GM18498 (cell line): ENCODE measurements at regions not wholly inside any gene's neighbourhood (a gene's known extent, or its start where the extent isn't known, plus 50 kb on each side); places are given as distances from the start of the nearest gene placed in this dataset.
"Not testable (repeated sequence)": the region's sequence is repeated elsewhere in the genome, so short reads cannot be mapped to it uniquely, and the experiment has no call there.

Experiments used
- ATAC-seq: cut with Tn5 transposase; IDR thresholded peaks from one replicate; pipeline ENCODE4 v1.9.1; 2021; ENCODE audit warnings: mild to moderate bottlenecking, moderate library complexity; ENCODE audit not compliant: unreplicated experiment

DNA sequence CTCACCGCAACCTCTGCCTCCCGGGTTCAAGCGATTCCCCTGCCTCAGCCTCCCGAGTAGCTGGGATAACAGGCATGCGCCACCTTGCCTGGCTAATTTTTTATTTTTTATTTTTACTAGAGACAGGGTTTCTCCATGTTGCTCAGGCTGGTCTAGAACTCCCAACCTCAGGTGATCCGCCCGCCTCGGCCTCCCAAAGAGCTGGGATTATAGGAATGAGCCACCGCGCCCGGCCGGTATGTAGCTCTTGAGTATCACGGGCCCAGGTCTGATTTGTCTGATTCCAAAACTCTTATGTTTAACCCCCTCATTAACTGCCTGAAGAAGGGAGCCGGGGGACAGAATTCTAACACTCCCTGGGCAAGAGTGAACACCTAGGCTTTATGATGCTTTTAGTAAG is 91.7 kb upstream of the OLIG2 start:
- not testable (repeated sequence) for ATAC-seq

DNA sequence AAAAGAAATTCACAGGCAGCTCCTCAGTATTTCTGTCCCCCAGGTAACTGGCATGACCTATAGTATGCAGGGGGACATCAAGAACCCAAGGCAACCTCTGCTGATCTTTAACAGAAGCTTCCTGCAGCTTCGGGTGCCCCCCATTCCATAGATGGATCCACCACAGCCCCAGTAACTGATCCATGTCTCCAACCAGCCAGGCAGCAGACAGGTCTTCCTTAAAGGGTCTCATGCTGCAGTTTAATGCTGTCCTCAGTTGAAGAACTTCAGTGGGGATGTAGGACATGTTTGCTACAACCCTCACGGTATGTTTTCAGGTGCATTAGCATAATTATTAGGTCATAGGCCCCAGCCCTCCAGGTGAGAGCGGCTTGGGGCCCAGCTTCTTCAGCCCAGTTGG is 90.9 kb upstream of the OLIG2 start:
- no peak for ATAC-seq

DNA sequence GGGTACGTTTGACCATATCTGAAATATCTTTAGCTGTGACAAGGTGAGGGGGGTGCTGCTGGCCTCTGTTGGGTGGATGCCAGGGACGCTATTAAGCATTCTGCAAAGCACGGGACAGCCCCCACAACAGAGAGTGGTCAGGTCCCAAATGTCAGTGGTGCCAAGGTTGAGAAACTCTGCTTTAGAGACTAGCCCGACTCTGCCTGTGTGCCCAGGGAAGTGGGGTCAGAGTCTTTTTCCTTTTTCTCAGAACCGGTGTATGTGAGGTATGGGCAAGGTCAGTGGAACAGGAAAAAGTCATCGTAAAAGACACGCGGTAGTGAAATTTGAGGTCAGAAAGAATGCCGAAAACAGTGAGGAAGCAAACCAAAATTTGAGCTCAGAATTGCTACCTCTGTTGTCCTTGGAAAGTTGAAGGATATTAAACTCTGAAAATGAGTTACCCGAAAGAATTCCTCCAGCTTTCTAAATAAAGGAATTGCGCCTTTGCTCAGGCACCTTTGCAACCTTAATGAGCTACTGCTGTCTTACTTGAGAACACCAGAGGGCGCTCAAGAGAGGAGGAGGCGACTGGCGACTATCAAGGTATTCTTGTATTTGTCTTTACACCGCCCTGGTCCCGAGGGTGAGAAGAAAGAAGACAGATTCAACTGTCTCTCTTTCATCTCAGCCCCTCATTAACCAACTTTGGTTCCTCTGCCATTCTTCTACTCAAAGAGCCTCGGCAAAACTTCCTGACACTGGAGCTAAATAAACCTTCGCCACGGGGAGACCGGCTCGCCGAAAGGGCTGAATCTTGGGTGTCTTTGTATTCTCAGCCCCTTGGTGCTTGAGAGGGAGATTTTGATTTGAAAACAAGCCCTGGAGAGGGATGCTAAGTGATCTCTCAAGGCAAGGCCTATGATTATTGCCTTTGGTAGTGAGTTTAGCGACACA is 85.4 kb upstream of the OLIG2 start:
- no peak for ATAC-seq

DNA sequence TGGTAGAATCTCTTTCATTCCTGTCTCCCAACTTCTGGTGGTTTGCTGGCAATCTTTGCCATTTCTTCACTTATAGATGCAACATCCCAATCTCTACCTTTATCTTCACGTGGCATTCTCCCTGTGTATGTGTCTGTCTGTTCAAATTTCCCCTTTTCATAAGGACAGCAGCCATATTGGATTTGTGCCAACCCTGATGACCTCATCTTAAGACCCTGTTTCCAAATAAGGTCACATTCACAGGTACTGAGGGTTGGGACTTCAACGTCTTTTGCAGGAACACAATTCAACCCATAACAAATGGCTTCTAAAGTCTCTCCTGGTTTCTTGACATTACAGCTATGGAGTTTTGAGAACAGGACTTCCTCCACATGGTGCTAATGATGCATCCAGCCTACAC is 84.5 kb upstream of the OLIG2 start:
- ATAC-seq, result no peak

DNA sequence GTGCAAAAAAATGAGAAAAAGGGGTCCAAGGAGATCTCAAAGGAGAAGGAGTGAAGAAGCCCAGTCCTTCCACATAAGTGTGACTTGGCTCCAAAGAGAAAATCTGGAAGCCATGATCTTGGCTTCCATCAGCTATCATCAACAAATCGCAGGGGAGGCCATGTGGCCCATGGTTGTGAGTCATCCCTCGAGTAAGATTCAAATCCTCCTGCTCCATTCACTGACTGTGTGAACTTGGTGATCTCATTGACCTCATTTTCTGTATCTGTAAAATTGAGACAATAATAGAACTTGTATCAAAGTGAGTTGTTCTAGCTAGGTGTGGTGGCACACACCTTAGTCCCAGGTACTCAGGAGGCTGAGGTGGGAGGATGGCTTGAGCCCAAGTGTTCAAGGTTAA is 79.1 kb upstream of the OLIG2 start:
- ATAC-seq, result no peak

DNA sequence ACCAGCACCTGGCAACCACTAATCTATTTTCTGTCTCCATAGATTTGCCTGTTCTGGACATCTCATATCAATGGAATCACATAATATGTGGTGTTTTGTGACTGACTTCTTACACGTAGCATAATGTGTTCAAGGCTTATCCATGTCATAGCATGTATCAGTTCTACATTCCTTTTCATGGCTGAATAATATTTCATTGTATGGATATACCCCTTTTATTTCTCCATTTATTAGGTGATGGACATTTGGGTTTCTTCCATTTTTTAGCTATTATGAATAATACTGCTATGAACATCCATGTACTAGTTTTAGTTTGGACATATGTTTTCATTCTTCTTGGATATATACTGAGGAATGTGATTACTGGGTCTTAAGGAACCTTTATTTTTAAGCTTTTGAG is 78.0 kb upstream of the OLIG2 start:
- no peak for ATAC-seq

DNA sequence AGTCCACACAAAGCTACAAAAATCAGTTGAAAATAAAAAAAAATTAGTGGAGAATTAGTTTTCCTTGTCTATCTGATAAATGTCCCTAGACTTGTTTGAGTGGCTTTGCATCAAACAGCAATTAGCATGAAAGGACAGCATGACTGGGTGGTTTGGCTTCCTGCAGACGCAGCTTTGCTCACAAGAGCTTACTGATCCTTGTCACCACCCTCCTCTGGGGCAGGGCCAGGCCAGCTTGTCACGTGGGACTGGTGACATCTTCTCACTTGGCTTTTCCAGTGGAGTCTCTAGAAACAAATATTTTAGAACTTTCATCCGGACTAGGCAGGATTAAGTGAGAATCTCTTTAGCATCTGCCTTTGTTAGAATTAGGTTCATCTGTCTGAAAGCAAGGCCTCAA is 76.0 kb upstream of the OLIG2 start:
- no peak for ATAC-seq

DNA sequence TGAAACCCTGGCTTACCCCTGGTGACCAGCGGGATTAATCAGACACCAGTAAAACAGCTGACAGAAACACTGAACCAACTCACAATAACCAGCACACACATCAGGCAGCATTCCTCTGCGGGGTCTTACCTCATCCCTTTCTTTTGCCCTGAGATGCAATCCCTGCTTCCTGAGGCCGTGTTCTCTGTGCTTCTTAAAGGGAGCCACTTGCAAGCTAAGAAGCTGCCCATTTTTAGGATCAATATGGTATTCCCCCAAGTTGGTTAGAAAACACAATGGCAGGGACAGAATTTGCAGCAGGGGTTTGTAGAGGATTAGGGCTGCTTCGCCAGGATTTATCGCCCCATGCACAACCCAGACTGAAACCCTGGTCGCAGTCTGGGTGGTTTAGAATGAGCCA is 74.7 kb upstream of the OLIG2 start:
- ATAC-seq, result no peak

DNA sequence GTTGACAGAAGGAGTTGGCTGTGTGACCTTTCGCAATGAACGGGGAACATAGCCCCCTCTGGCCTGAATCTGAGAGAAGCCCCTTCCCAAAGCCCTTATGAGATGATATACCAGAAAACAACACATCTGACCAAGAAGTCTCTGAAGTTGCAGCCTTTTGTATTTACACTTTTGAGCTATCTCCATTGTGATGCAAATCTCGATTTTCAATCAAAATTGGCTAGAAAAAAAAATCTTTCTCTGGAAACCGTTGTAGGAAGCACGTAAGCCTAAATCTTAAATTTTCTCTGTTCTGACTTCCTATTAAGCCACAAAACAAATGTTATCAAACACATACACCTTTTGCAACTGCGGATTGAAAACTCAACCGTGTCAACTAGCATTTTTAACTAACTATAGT is 71.4 kb upstream of the OLIG2 start:
- ATAC-seq, result no peak

DNA sequence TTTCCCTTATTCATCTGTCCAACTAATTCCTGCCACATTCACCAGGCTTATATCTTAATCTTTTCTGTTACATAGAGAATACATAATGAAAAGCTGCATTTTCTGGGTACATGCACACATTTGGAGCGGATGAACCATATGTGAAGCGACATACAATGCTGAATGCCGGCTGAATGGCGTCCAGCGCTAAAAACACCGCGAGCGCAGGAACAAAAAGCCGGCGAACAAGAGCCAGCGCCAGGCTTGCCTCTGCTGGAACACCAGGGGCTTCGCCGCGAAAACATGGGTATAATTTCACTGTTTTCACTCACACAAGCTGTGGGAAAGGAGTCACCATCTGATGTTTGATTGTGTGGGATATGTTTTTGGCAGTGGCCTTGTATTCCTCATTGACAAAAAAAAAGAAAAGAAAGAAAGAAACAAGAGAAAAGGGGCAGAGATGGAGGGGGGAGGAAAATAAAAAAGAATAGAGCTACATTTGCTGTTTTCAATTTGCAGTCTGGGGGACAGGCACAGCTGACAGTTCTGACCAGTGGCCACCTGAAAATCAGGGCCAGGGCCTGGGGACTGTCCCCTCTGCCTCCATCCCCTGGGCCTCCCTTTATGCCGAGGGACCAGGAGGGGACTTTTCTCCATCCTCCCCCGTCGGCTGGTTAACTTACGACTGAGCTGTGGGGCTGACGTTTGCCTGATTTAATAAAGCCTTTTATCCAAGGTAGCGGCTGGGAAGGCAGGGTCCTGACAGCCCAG is 70.2 kb upstream of the OLIG2 start:
- ATAC-seq, result no peak

DNA sequence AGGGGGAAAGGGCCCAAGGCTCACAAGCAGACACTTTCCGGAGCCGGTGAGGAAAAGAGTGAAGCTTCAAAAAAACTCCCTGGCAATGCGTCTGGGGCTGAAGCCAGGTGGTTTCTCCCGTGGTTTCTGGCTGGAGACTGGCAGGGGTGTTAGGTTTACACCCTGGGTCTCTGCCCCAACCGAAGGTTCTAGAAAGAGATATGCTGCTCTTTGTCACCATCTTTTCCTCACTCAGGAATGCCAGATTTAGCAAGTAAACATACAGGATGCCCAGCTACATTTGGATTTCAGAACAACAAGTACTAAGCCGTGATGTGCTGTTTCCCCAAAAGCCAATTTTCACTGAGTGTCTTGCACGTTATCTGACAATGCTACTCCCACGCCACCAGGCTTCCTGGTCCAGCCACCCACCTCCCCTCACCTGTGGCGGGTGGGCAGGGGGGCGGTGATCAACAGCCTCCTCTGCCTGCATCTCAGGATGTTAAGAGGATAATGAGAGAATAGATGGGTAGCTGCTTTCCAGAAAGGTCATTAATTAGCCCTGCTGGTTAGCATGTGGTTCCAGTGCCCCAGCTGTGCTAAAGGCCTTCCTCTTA is 69.6 kb upstream of the OLIG2 start:
- no peak for ATAC-seq

DNA sequence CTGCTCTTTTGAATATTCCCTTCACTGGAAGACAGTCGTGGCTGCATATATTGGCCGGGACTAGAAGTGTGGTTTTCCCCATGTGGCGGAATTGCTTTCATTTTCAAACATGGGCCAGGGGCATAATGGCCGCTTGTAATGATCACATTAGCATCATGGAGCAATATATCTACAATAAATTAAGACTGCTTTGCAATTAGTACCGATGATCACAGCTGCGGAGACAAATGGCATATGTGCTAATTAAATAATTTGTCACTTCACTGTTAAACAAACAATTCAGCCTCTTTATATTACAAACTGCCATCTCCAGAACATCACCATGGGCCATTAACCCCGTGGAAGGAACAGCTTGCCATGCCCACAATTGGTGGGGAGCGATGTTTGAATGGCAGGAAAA is 68.2 kb upstream of the OLIG2 start:
- no peak for ATAC-seq

DNA sequence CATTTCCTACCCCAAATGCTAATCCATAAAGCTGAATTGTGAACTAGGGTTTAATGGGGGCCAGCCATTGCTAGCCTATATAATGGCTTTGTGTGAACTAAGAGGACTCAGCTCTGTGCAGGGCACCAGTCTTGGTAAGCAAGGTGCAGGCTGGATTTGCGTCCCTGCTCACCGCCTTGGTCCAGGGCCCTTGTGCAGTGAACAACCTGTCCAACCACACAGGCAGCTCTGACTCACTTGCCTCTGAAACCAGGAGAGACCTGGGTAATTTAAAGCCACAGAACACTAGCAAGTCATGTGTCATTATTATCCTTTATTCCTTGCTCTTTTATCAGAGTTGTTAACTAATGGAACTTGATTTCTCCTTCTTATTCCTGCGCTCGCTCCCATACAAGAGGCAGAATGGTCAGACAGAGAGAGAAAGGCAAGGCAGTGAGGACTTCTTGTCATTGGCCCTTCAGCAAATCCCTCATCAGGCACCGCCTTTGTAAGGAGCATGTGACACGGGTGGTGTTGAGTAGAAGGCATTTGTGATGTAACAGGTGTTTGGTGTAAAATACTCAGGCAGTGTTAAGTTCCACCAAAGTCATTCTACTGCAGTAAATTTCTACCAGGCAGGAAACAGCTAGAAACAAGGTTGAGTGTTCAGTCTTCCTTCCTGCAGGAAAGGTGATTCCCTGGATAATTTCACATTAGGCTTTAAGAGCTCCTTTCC is 67.3 kb upstream of the OLIG2 start:
- no peak for ATAC-seq

DNA sequence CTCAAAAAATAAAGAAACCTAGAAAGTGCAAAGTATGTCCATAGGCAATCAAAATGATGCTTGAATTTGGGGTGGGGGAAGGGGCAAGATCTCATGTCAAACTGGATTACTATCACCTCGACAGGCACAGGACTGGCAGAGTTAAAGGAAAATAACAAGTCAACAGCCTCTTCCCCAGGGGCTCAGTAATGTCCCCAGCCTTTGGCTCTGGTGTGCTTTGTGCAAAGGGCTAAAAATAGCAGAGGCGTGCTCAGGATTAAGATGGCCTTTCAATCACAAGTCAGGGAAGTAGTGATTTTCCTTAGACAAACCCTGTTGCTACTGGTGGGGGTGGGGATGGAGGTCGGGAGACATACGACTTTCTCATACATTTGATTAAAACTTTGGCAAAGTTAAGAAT is 63.5 kb upstream of the OLIG2 start:
- no peak for ATAC-seq

DNA sequence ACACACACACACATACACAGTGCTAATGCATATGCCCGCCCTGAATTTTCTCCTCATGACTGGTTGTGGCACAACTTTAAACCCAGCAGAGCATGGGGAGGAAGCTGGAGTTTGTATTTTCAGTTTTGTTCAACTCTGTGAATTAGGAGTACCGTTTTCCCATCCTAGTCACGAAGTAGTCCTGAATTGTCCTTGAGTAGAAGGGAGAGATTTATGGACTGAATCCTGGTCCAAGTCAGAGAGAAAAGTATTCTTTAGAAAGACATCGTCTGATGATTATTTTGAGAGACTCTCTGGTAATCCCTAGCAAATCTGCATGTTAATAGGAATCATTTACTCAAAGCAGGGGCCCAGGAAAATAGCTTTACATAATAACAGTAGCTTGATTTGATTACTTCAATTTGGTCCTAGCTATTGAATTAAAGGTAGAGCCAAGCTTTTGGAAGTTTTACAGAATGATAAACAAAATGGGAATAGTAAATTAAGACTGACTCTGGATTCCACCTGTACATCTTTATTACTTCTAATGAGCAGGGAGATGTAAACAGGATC is 60.5 kb upstream of the OLIG2 start:
- ATAC-seq, result no peak

DNA sequence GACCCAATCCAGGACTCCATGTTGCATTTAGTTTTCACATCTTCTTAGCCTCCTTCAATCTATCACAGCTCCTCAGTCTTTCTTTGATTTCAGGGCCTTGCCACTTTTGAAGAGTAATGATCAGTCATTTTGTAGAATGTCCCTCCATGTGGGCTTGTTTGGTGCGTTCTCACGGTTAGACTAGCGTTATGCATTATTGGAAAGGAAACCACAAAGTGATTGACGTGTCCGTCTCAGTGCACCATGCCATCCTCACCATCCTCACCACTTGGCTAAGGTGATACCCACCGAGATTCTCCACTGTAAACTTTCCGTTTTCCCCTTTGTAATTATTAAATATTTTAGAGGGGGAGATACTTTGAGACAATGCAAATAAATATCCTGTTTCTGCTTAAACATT is 59.6 kb upstream of the OLIG2 start:
- ATAC-seq, result no peak

DNA sequence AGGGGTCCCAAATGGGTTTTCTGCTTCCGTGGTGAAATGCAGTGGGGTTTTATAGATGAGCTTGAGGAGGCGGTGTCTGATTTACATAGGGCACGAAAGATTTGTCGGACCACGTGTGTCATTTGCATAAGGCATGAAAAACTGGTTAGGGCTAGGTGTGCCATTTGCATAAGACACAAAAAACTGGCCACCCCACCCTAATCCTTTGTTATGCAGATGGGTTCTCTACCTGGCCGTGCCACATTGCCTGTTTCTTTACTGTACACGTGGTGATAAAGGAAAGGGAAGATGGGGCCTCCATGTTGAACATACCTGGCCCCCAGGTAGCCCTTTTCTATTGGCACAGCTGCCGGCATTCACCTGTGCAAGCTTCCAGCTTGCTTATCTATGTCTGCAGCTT is 57.6 kb upstream of the OLIG2 start:
- ATAC-seq, result not testable (repeated sequence)

DNA sequence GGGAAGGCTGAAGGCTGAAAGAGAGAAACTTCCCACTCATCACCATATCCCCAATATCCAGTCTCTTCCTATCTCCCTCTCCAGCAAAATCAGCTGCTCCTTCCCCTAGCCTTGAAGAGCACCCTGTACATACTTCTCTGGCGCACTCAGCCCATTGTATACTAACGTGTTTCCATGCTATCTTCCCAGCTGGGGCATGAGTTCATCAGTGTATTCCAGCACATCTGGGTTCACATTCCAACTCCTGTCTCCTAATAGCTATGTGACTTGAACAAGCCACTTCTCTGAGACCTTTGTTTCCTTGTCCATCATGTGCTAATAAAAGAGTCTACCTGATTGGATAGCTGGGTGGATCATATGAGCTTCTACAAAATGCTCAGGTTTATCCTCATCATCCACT is 51.1 kb upstream of the OLIG2 start:
- ATAC-seq, result no peak

DNA sequence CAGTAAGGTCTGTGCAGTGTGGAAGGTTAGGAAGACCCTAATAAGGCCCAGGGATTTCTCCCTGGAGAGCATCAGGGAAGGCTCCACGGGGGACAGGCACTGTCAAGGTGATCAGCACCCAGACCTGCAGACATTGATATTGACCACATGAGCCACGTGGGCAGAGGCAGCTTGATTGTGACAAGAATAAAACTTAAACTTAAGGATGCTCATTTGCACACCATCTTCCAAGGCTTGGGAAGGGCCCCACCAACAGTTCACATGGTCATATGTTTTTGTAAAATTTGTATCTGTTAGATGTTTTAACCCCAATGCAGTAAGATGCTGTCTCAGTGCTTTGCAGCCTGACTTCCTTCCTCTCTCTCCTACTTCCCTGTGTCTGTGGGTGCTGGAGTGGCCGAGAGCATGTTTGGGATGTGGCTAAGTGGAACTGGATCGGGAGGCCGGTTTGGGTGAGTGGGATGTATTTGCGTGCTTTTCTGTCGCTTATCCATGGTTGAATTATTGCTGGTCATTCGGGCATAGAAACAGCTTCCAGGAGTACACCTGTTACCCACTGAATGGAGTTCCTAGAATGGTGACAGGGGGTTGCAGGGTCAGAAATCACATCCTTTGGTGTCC is 49.8 kb upstream of the OLIG2 start:
- no peak for ATAC-seq
